Common myeloid progenitor, CD34-positive (primary cell): ENCODE measurements at regions not wholly inside any gene's neighbourhood (a gene's known extent, or its start where the extent isn't known, plus 50 kb on each side); places are given as distances from the start of the nearest gene placed in this dataset.

Experiments used
- CTCF ChIA-PET: fragments of 350-600 bp; sonication (Branson Sonifier 250); formaldehyde crosslinking; loops from one replicate; lab custom pipeline; 2021; ENCODE audit warnings: antibody characterized with exemption; lab: Charles Lee
- POLR2A ChIA-PET: fragments of 350-600 bp; sonication (Branson Sonifier 250); formaldehyde crosslinking; loops from one replicate; lab custom pipeline; 2021; ENCODE audit warnings: antibody characterized with exemption; lab: Charles Lee
- DNase-seq, 3 donors: peaks; one replicate each; pipeline versions ENCODE4 v3.0.0 to v3.0.0-alpha.2; 2013
- H3K27ac ChIP-seq, 2 experiments: 1 replicate in 1 of 2; 2 replicates in 1 of 2; pipeline ENCODE4 v1.7.0; 2013; ENCODE audit warnings: inconsistent platforms in 2 of 2, low read length in 2 of 2, mild to moderate bottlenecking in 2 of 2, low read depth in 1 of 2, moderate library complexity in 1 of 2; ENCODE audit not compliant: severe bottlenecking in 2 of 2, insufficient read depth in 1 of 2, poor library complexity in 1 of 2
- H3K27me3 ChIP-seq, 5 experiments: replicated peaks in 2 of 5; 1 replicate in 3 of 5; 2 replicates in 2 of 5; pipeline versions ENCODE4 v1.6.1 to v1.7.0; 2013; ENCODE audit warnings: low read length in 4 of 5, mild to moderate bottlenecking in 2 of 5, moderate library complexity in 2 of 5, inconsistent platforms in 1 of 5; ENCODE audit not compliant: insufficient read depth in 5 of 5, control insufficient read depth in 4 of 5
- H3K36me3 ChIP-seq, 4 experiments: 1 replicate in 2 of 4; 2 replicates in 2 of 4; pipeline versions ENCODE4 v1.6.1 to v1.7.0; 2013; ENCODE audit warnings: low read length in 3 of 4, control low read depth in 1 of 4, mild to moderate bottlenecking in 1 of 4; ENCODE audit not compliant: control insufficient read depth in 4 of 4, insufficient read depth in 4 of 4
- H3K4me1 ChIP-seq, 4 experiments: 1 replicate in 3 of 4; 2 replicates in 1 of 4; pipeline versions ENCODE4 v1.6.1 to v1.7.1; 2013; ENCODE audit warnings: low read length in 3 of 4, mild to moderate bottlenecking in 3 of 4, control low read depth in 1 of 4, inconsistent platforms in 1 of 4, moderate library complexity in 1 of 4; ENCODE audit not compliant: control insufficient read depth in 4 of 4, insufficient read depth in 4 of 4; ENCODE audit errors: control extremely low read depth in 1 of 4
- H3K4me3 ChIP-seq, 7 experiments: 1 replicate in 4 of 7; 2 replicates in 3 of 7; pipeline versions ENCODE4 v1.5.1 to v1.7.0; 2013; ENCODE audit warnings: mild to moderate bottlenecking in 7 of 7, low read length in 6 of 7, moderate library complexity in 6 of 7, inconsistent platforms in 2 of 7, low read depth in 2 of 7, control low read depth in 1 of 7; ENCODE audit not compliant: insufficient read depth in 4 of 7, control insufficient read depth in 1 of 7; ENCODE audit errors: extremely low read depth in 1 of 7
- H3K9me3 ChIP-seq, 5 experiments: 1 replicate in 4 of 5; 2 replicates in 1 of 5; pipeline versions ENCODE4 v1.6.1 to v1.7.1; 2013; ENCODE audit warnings: low read length in 4 of 5, mild to moderate bottlenecking in 2 of 5, inconsistent platforms in 1 of 5, low read depth in 1 of 5, moderate library complexity in 1 of 5; ENCODE audit not compliant: control insufficient read depth in 4 of 5, insufficient read depth in 2 of 5; ENCODE audit errors: control extremely low read depth in 1 of 5
- WGBS: methylation state at CpG from one replicate; pipeline ENCODE4 v1.1.5; 2013; ENCODE audit not compliant: insufficient coverage; 5-methylcytosine and 5-hydroxymethylcytosine counted together

- WGBS = no CpG with 5 or more reads among the region's 4 CpGs
- CTCF ChIA-PET = no interaction called here
- Histone ChIP-seq H3K4me3 (no peak overlapping the region), H3K4me1 (no peaks in the 10 kb centered on the region), H3K27ac (no peak overlapping the region), H3K9me3 (no peaks in the 10 kb centered on the region), H3K36me3 (no peaks in the 10 kb centered on the region), H3K27me3 (peaks cover 0 to 2% (median 0%) of the 10 kb centered on the region in 5 experiments)
- DNase-seq = no peak
- POLR2A ChIA-PET = no interaction called here
Observed at GRCh38 chr12:75613981-75614380, 102.6 kb upstream of the KRR1 start.

- no peak for DNase-seq
- ChIA-PET POLR2A (no interaction called here), CTCF (no interaction called here)
- no peak overlapping the region for H3K4me3 ChIP-seq
- H3K27me3 ChIP-seq = peaks cover 0 to 2% (median 0%) of the 10 kb centered on the region in 5 experiments
- H3K36me3 ChIP-seq = no peaks in the 10 kb centered on the region
- H3K4me1 ChIP-seq = no peaks in the 10 kb centered on the region
- WGBS = 100% methylated on average over 4 of the region's 4 CpGs
- no peaks in the 10 kb centered on the region for H3K9me3 ChIP-seq
- H3K27ac ChIP-seq = no peak overlapping the region
Observed at GRCh38 chr12:75611041-75611440, 99.6 kb upstream of the KRR1 start.

- Histone ChIP-seq H3K4me1 (no peaks in the 10 kb centered on the region), H3K27ac (no peak overlapping the region), H3K9me3 (no peaks in the 10 kb centered on the region), H3K4me3 (no peak overlapping the region), H3K36me3 (no peaks in the 10 kb centered on the region), H3K27me3 (peaks cover 0 to 2% (median 0%) of the 10 kb centered on the region in 5 experiments)
- CTCF ChIA-PET = no interaction called here
- POLR2A ChIA-PET = no interaction called here
- WGBS = 93% methylated on average over 3 of the region's 3 CpGs
- no peak for DNase-seq
Observed at GRCh38 chr12:75606956-75607355, 95.5 kb upstream of the KRR1 start.

- ChIA-PET CTCF (no interaction called here), POLR2A (no interaction called here)
- no peaks in the 10 kb centered on the region for H3K9me3 ChIP-seq
- no peaks in the 10 kb centered on the region for H3K36me3 ChIP-seq
- WGBS = 100% methylated on average over 2 of the region's 2 CpGs
- H3K27me3 ChIP-seq = peaks cover 0 to 1% (median 0%) of the 10 kb centered on the region in 5 experiments
- no peak overlapping the region for H3K27ac ChIP-seq
- DNase-seq = no peak
- H3K4me3 ChIP-seq = no peak overlapping the region
- no peaks in the 10 kb centered on the region for H3K4me1 ChIP-seq
Observed at GRCh38 chr12:75606151-75606550, 94.7 kb upstream of the KRR1 start.

GRCh38 chr12:75603475-75603874 is 92.1 kb upstream of the KRR1 start:
- no peak overlapping the region for H3K4me3 ChIP-seq
- WGBS = 88% methylated on average over 1 of the region's 3 CpGs
- no peak overlapping the region for H3K27ac ChIP-seq
- no peaks in the 10 kb centered on the region for H3K36me3 ChIP-seq
- DNase-seq = no peak
- ChIA-PET POLR2A (no interaction called here), CTCF (no interaction called here)
- no peaks in the 10 kb centered on the region for H3K9me3 ChIP-seq
- no peaks in the 10 kb centered on the region for H3K27me3 ChIP-seq
- H3K4me1 ChIP-seq = no peaks in the 10 kb centered on the region

GRCh38 chr12:75602106-75602505 is 90.7 kb upstream of the KRR1 start:
- no peaks in the 10 kb centered on the region for H3K9me3 ChIP-seq
- no peak for DNase-seq
- H3K4me3 ChIP-seq = no peak overlapping the region
- whole genome bisulfite sequencing = 70% methylated on average over 1 of the region's 4 CpGs
- CTCF ChIA-PET = no interaction called here
- POLR2A ChIA-PET = no interaction called here
- H3K36me3 ChIP-seq = no peaks in the 10 kb centered on the region
- H3K4me1 ChIP-seq = no peaks in the 10 kb centered on the region
- peaks cover 0 to under 1% (median 0%) of the 10 kb centered on the region in 5 experiments for H3K27me3 ChIP-seq
- no peak overlapping the region for H3K27ac ChIP-seq

- Histone ChIP-seq H3K9me3 (no peaks in the 10 kb centered on the region), H3K36me3 (no peaks in the 10 kb centered on the region), H3K4me3 (no peak overlapping the region), H3K4me1 (no peaks in the 10 kb centered on the region), H3K27ac (no peak overlapping the region), H3K27me3 (peaks cover 0 to 3% (median 0%) of the 10 kb centered on the region in 5 experiments)
- no peak for DNase-seq
- ChIA-PET CTCF (interaction anchor here (1.0 kb wide), 1 partner anchor 38 kb away, joined by 3 read pairs; no protein-coding TSS in a partner anchor), POLR2A (no interaction called here)
- WGBS = 98% methylated on average over 3 of the region's 3 CpGs
Observed at GRCh38 chr12:75600146-75600545, 88.7 kb upstream of the KRR1 start.
